ENCODE measurements at regions not wholly inside any gene's neighbourhood (a gene's known extent, or its start where the extent isn't known, plus 50 kb on each side); places are given as distances from the start of the nearest gene placed in this dataset.

DNA sequence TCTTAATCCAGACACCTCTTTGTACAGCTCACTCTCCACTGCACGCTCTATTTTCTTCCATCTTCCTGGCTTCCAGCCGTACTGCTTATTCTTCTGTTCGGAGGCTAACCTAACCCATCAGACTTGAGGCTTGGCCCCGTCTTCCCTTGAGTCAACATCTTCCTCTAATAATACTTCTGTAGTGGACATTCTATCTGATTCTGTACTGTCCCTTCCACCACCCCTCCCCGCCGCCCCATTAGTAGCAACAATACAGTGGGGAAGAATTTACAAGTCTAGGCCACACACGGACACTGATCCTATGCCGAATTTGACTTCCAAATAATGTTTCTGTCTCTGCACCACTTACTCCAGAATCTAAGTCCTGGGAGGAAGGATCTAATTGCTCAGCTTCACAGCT lies 86.0 kb upstream of the TNRC6A start:
- TF ChIP-seq CTCF (IDR thresholded peaks at IDR 0.05) (no peak), POLR2AphosphoS5 (IDR thresholded peaks at IDR 0.05) (no peak), EP300 (IDR thresholded peaks at IDR 0.05) (no peak), POLR2A (IDR thresholded peaks at IDR 0.05) (no peak)

Data from suprapubic skin (tissue), 4 donors.